Suppressor macrophage treated with lipopolysaccharide for 4 hours (primary cell): ENCODE measurements at regions not wholly inside any gene's neighbourhood (a gene's known extent, or its start where the extent isn't known, plus 50 kb on each side); places are given as distances from the start of the nearest gene placed in this dataset.

Source experiments
- DNase-seq: peaks from one replicate; pipeline ENCODE4 v3.0.0-alpha.2; 2020

GRCh38 chr10:91005276-91005675 lies 84.4 kb upstream of the ANKRD1 start:
- peak; percentile 59 for DNase-seq

DNA sequence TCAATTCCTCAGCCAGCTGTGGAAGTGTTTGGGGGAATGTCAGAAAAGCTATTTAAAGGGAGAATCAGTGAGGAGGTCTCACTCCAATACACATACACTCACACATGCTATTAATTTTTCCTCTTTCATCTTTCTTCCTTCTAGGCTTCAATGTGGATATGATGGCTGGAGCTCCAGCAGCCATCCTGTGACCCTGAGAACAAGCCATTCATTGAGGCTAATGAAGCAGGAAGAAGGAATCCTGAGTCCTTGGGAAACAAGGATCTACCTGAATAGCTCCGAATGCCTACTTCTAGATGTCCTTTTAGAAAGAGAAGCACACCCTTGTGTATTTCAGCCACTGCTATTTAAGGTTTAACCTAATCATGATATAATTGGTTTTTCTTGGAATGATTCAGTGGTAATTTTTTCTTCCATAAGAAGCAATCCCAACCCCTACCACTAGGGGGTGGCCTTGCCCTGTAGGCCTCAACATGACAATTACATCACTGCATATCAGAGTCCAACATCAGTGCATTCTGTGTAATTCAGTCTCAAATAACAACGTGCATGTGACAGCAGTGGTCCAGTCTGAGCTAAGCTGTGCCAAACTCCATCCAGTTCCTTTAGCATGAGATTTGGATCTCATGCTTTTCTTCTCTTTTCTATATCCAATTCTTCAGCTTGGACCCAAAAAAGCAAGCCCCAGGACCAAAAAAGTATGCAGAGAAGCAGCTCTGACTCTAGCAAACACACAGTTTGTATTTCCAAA lies 85.3 kb upstream of the ANKRD1 start:
- peak; percentile 79 for DNase-seq

DNA sequence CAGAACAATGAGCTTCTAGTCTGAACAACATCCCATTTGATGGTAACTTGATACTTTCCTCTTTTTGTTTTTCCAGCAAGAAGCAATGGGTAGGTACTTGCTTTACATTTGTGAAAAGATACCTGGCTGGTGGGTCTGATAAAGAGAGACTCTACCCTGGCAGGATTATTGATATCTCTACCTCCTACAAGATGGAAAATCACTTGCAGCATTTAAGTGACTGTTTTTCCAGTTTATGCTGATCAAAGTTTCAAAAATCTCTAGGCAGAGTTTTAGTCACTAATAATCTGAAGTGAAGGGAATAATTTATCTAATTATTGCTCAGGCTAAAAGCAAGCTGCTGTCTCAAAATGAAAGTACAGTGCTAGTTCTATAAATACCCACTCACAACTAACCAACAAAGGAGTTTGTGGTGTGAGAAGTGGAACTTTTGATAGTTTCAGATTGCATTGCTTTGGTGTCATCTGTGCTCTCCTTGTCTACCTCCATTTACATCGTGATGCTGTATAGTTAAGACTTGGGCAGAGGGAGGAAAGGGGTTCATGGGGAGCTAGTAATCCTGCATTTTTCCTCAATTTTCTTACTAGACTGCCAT lies 86.0 kb upstream of the ANKRD1 start:
- DNase-seq = no peak

DNA sequence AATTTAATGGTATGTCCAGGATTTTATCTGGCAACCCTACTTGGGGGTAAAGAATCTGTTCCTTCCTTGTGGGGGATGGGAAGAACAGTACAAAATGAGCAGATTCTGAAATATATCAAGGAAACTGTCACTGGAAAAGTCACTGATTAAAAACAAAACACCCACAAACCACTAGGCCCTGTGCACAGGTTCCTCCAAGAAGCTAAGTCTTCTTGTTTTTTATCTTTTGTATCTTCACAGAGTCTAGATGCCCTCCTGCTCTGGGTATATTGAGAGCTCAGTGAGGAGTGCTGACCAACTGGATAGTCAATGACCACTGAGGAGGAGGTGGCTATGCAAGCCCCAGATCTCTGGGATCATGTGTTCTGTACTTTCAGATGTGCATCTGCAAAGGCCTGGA lies 86.8 kb upstream of the ANKRD1 start:
- no peak for DNase-seq

DNA sequence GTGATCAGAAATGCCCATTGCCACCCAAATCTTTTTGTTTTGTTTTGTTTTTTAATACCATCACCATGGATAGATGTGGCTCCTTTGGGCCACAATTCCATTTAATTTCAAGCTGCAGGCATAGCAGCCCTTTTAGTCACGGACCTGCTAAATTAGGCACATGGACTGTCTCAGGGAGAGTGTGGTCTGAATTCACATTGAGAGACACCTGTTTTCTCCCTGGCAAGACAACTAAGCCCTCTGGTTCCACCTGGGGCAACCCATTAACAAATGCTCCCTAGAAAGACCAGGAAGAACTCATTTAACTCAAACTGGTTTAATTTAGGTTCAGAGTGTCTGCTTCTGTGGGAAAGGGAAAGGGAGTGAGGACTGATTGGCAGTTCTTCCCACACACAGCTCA lies 88.2 kb upstream of the ANKRD1 start:
- no peak for DNase-seq

GRCh38 chr10:91010952-91011351 lies 90.1 kb upstream of the ANKRD1 start:
- no peak for DNase-seq

DNA sequence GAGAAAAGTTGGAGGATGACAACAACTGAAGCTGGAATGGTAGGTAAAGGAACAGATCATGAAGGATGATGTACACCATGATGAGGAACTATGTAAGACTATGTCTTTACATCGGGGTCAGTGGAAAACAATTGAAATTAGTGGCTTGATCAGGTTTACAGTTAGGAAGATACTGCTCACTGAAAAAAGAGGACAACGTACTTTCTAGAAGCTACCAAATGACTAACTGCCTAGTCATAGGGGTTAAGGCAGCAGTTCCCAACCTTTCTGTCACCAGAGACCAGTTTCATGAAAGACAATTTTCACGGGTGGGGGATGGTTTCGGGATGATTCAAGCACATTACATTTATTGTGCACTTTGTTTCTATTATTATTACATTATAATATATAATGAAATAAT lies 91.6 kb upstream of the ANKRD1 start:
- no peak for DNase-seq

DNA sequence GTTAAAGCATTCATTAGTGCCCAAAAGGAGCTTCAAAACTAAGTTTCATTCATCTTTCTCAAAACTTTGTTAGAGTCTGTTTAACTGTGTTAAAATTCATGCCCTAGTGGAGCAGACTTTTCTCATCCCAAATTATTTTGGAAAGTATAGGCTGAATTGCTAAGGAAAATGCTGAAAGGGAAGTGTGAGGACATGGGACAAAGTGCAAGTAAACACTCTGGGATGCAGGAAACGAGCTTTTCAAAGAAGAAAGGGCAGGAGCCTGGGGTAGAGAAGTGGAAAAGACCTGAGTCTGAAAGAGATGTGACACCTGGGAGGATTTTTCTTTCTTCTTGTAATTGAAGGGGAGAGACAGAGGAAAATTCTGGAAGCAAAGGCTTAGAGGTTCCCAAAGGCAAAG lies 93.1 kb upstream of the ANKRD1 start:
- no peak for DNase-seq

GRCh38 chr10:91017198-91017597 lies 96.3 kb upstream of the ANKRD1 start:
- DNase-seq = no peak

- no peak for DNase-seq
Measured at GRCh38 chr10:91021901-91022300, 101.0 kb upstream of the ANKRD1 start.

DNA sequence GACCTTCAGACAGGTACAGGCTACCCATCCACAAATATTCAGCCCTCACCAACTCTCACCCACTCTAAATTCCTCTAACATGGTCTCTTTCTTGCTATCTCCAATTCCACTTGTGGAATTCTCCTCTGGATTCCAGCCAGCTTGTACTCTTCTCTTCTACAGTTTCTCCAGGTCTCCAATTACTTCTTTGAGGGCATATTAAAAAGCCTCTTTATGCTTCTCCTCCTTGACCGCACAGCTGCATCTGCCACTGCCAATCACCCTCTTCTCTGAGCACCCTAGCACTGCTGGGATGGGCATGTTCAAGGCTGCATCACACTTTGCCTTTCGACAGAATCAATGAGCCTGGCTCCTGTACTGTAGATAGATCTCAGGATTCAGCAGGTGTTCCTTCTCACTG lies 101.5 kb upstream of the ANKRD1 start:
- DNase-seq = no peak

DNA sequence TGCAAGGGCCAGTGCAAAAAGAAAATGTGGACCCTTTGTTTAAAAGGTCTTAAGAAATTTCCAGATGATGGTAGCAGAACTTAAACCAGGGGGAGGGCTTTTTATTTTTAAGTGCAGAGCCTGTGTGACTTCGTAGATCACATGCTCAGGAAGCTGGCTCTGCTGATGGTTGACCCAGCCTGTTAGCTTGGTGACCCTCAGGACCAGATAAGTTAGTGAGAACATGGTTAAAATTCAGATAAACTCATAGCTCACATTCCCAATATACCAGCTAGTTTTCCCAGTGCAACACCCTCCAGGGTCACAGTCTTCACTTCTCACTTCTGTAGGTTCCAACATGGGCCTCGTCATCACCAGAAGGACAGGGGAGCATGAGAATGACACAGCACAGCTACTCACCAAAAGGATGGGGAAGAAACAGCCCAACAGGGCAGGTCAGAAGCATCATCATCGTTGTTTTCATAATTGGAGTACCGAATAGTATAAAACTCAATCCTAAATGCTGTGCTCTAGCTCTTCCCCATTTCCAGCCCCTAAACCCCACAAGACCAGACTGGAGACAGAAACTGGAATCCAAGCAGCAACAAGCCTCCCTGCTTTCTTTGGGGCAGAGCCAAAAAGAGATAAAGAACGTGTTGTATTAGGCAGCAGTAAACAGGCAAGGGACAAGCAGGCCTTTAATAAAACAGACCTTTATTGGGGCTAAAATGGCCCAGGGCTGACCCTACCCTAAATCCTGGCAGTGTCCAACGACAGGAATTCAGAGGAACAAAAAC lies 102.2 kb upstream of the ANKRD1 start:
- DNase-seq = no peak

GRCh38 chr10:91023700-91024398 lies 103.0 kb upstream of the ANKRD1 start:
- no peak for DNase-seq

DNA sequence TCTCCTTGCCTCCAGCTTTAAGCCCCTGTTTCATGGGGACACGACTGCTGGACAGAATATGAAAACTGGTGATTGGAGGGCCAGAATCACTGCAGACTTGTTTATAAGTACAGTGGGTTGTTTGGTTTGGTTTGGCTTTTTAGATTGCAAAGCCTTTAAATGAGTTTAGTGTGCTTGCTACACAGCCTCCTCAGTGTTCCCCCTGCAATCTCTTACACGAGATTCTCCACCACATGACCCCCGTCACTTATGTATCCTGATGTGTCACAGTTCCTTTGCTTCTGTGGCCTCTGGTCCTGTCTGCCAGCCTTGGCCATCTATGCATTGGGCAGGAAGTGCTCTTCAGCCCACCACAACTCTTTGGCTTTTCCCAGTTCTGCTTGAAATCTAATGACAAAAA lies 103.7 kb upstream of the ANKRD1 start:
- no peak for DNase-seq

DNA sequence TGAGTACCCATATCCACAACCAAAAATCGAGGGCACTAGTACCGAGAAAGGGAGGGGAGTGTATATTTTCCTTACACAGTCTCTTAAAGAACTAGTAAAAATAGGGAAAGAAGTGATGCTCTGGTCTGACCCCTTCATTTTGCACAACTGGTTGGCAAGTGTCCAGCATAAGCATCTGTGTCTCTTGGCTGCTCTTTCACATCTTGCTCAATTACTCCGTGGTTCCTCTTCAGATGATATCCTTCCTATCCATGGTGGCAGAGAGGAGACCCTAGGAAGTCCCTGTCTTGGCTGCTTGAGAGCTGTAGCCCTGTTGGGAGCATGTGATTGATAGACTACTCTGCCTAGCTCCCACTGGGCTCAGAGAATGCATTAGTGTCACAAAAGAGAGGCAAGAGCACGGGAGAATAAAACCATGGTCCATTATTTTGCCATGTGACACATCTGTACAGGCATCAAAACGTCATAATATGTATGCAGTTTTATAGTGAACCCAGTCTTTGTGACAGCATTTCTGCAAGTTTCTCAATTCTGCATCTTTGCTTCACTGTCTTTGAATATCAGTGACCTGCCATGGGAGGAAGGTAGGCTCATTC lies 111.8 kb upstream of the ANKRD1 start:
- peak; percentile 68 for DNase-seq

DNA sequence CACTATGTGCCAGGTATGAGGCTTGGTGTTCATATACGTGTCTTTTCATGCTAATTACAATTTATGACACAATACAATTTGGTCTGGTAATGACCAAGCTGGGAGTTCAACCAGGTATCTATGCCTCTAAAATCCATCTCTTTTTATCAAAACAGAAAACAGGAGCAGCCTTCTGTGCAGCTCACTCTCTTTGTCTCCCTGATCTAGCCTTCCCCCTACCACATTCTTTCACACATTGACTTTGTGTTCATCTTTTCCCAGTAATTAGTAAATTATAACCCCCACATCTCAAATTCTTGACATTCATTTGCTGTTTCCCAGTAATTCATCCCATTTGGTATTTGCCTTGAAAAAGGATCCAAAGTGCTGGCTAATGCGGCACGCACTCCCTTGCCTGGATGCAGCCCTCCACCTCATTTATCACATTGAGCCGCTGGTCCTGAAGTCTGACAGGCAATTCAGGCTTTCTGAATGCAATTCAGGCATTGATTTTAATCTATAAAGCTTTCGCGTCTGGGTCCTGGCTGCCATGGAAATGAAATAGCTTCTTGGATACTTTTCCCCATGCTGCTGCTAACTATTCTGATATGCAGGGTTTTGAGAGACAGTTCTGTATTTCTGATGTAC lies 112.5 kb upstream of the ANKRD1 start:
- no peak for DNase-seq

DNA sequence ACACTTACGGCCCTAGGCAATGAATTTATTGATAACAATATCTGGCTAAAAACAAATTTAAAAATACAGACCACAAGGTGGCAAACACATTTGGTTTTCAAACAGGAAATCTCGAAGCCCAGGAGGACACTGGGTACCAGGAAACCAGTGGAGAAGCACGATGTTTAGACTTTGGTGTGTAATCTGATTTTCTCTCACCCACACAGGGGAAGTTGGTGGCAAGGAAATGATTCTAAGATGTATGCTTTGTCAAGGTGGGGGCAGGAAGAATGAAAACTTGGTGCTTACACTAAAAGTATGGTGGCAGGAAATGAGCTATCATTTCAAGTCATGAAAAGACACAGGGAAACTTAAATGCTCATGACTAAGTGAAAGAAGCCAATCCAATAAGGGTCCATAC lies 113.2 kb upstream of the ANKRD1 start:
- DNase-seq = no peak

DNA sequence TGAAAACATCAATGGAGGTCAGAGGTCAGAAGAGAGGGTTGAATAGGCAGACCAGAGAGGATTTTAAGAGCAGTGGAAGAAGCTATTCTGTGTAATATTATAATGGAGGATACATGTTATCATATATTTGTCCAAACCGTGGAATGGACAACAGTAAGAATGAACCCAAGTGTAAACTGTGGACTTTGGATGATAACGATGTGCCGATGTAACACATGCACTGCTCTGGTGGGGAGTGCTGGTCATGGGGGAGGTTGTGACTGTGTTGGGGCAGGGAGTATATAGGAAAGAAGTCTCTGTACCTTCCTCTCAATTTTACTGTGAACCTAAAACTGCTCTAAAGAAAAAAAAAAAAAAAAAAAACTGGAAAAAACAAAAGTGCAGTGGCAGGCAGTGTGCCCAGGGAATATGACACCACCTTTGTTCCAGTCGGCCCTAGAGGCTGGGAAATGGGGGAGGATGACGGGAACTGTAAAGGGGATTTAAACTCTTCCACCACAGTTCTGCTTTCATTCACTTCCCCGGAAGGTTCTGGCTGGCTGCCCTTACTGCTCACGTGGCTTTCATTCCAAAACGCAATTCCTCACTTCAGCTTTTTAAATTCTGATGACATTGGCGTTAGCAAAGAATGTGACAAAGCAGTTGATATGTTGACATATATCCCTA lies 113.7 kb upstream of the ANKRD1 start:
- peak; percentile 88 for DNase-seq

DNA sequence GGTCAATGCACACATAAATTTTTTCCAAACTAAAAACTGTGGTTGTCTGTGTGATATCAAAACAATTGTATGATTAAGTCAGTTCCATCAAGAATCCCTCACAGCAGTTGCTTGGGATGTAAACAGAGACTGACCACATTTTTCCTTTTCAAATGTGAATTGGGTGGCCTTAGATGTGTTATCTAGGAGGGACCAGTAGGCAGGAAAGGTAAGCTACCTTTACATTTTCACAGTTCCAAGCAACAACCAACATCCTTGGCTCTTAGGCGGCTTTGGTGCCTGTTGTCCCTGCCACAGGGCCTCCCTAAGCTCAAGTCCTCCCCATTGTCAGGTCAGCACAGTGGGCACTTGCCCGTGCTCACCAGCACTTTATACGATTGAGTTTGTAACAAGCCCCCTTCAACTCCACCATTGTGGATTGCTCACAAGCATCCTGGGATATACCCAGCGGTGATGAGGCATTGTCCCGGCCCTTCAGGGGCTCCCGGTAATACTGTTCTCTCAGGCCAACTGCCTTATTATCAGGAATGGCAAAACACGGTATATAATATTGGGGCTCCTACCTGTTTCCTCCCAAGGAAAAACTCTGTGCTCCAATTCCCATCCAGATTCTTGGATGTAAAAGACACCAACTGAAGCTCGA lies 114.9 kb upstream of the ANKRD1 start:
- DNase-seq = no peak

DNA sequence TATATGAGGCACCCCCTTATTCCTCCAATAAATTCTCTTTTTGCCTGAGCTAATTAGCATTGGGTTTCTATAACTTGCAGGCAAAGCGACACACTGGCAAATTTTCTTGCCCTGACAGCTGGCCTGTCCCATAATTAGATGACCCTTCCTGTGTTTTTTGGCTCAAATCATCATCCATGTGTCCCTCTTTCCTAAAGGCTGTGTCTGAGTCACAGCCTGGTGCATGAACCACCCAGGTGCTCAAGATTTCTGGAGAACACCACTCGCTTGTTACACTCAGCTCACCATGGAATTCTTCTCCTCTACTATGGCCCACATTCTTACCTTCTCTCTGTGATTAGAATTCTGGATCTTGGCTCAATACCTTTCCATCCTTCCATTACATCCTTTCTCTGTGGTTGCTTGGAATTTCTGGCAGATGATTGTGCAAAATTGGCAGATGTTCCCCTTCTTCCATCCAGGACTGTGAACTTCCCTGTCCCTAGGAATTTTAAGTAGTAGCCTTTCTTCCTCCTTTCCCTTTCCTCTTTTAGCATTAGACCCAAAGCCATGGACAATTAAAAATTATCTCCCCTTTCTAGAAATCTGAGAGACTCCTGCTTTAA lies 116.0 kb upstream of the ANKRD1 start:
- DNase-seq = no peak

GRCh38 chr10:91038971-91039370 lies 118.1 kb upstream of the ANKRD1 start:
- DNase-seq = no peak
